Rectal smooth muscle tissue (tissue), 1 donor: ENCODE measurements at regions not wholly inside any gene's neighbourhood (a gene's known extent, or its start where the extent isn't known, plus 50 kb on each side); places are given as distances from the start of the nearest gene placed in this dataset.

Experiments used
- H3K27ac ChIP-seq: one replicate; pipeline ENCODE4 v1.7.0; 2013; ENCODE audit warnings: low read depth, low read length, inconsistent platforms
- H3K27me3 ChIP-seq: one replicate; pipeline ENCODE4 v1.7.0; 2013; ENCODE audit warnings: low read length; ENCODE audit not compliant: control insufficient read depth, insufficient read depth
- H3K36me3 ChIP-seq: one replicate; pipeline ENCODE4 v1.7.0; 2013; ENCODE audit warnings: low read length; ENCODE audit not compliant: control insufficient read depth, insufficient read depth
- H3K4me1 ChIP-seq: one replicate; pipeline ENCODE4 v1.7.0; 2013; ENCODE audit warnings: low read length; ENCODE audit not compliant: control insufficient read depth, insufficient read depth
- H3K4me3 ChIP-seq: one replicate; pipeline ENCODE4 v1.7.0; 2013; ENCODE audit warnings: low read length
- H3K9ac ChIP-seq: one replicate; pipeline ENCODE4 v1.7.0; 2013; ENCODE audit warnings: low read length

GRCh38 chr11:15300341-15300740, 185.6 kb downstream of the INSC start:
- Histone ChIP-seq H3K27ac (no peak overlapping the region), H3K4me3 (no peak overlapping the region), H3K9ac (no peak overlapping the region), H3K36me3 (no peaks in the 10 kb centered on the region), H3K4me1 (no peaks in the 10 kb centered on the region), H3K27me3 (no peaks in the 10 kb centered on the region)

GRCh38 chr11:15307619-15308024, 192.9 kb downstream of the INSC start:
- H3K9ac ChIP-seq: no peak overlapping the region
- no peak overlapping the region for H3K27ac ChIP-seq
- H3K4me1 ChIP-seq: no peaks in the 10 kb centered on the region
- no peak overlapping the region for H3K4me3 ChIP-seq
- H3K36me3 ChIP-seq: no peaks in the 10 kb centered on the region
- no peaks in the 10 kb centered on the region for H3K27me3 ChIP-seq

- Histone ChIP-seq H3K4me3 (no peak overlapping the region), H3K27me3 (no peaks in the 10 kb centered on the region), H3K9ac (no peak overlapping the region), H3K36me3 (no peaks in the 10 kb centered on the region), H3K27ac (no peak overlapping the region), H3K4me1 (no peaks in the 10 kb centered on the region)
These were observed 194.1 kb downstream of the INSC start for GRCh38 chr11:15308840-15309239.

- Histone ChIP-seq H3K27me3 (no peaks in the 10 kb centered on the region), H3K4me3 (no peak overlapping the region), H3K9ac (no peak overlapping the region), H3K4me1 (no peaks in the 10 kb centered on the region), H3K36me3 (no peaks in the 10 kb centered on the region), H3K27ac (no peak overlapping the region)
These were observed 194.6 kb downstream of the INSC start for GRCh38 chr11:15309296-15309695.

- Histone ChIP-seq H3K4me1 (no peaks in the 10 kb centered on the region), H3K27me3 (no peaks in the 10 kb centered on the region), H3K27ac (no peak overlapping the region), H3K9ac (no peak overlapping the region), H3K4me3 (no peak overlapping the region), H3K36me3 (no peaks in the 10 kb centered on the region)
These were observed 199.1 kb downstream of the INSC start for GRCh38 chr11:15313862-15314261.

GRCh38 chr11:15318814-15319213, 204.1 kb downstream of the INSC start:
- Histone ChIP-seq H3K9ac (no peak overlapping the region), H3K27me3 (no peaks in the 10 kb centered on the region), H3K27ac (no peak overlapping the region), H3K4me1 (no peaks in the 10 kb centered on the region), H3K4me3 (no peak overlapping the region), H3K36me3 (no peaks in the 10 kb centered on the region)

- Histone ChIP-seq H3K4me1 (no peaks in the 10 kb centered on the region), H3K27ac (no peak overlapping the region), H3K4me3 (no peak overlapping the region), H3K9ac (no peak overlapping the region), H3K36me3 (no peaks in the 10 kb centered on the region), H3K27me3 (no peaks in the 10 kb centered on the region)
These were observed 211.8 kb downstream of the INSC start for GRCh38 chr11:15326520-15326919.

GRCh38 chr11:15327786-15328231, 213.1 kb downstream of the INSC start:
- Histone ChIP-seq H3K36me3 (no peaks in the 10 kb centered on the region), H3K4me3 (no peak overlapping the region), H3K27ac (no peak overlapping the region), H3K9ac (no peak overlapping the region), H3K27me3 (no peaks in the 10 kb centered on the region), H3K4me1 (no peaks in the 10 kb centered on the region)

- Histone ChIP-seq H3K4me3 (no peak overlapping the region), H3K27me3 (no peaks in the 10 kb centered on the region), H3K9ac (no peak overlapping the region), H3K4me1 (no peaks in the 10 kb centered on the region), H3K27ac (no peak overlapping the region), H3K36me3 (no peaks in the 10 kb centered on the region)
These were observed 218.7 kb downstream of the INSC start for GRCh38 chr11:15333407-15333806.

GRCh38 chr11:15334766-15335165, 220.0 kb downstream of the INSC start:
- Histone ChIP-seq H3K4me3 (no peak overlapping the region), H3K9ac (no peak overlapping the region), H3K27ac (no peak overlapping the region)

GRCh38 chr11:15336021-15336420, 221.3 kb downstream of the INSC start:
- H3K36me3 ChIP-seq: no peaks in the 10 kb centered on the region
- no peak overlapping the region for H3K27ac ChIP-seq
- H3K9ac ChIP-seq: no peak overlapping the region
- H3K4me1 ChIP-seq: no peaks in the 10 kb centered on the region
- H3K27me3 ChIP-seq: no peaks in the 10 kb centered on the region
- H3K4me3 ChIP-seq: no peak overlapping the region

More at GRCh38 chr11:15334766-15335165, 220.0 kb downstream of the INSC start:
- Histone ChIP-seq H3K36me3 (no peaks in the 10 kb centered on the region), H3K4me1 (no peaks in the 10 kb centered on the region), H3K27me3 (no peaks in the 10 kb centered on the region)

GRCh38 chr11:15339302-15339701, 224.6 kb downstream of the INSC start:
- Histone ChIP-seq H3K9ac (no peak overlapping the region), H3K4me1 (no peaks in the 10 kb centered on the region), H3K36me3 (no peaks in the 10 kb centered on the region), H3K27ac (no peak overlapping the region), H3K27me3 (no peaks in the 10 kb centered on the region), H3K4me3 (no peak overlapping the region)

- no peaks in the 10 kb centered on the region for H3K27me3 ChIP-seq
- H3K27ac ChIP-seq: no peak overlapping the region
- no peak overlapping the region for H3K9ac ChIP-seq
- H3K36me3 ChIP-seq: no peaks in the 10 kb centered on the region
- H3K4me3 ChIP-seq: no peak overlapping the region
- H3K4me1 ChIP-seq: no peaks in the 10 kb centered on the region
These were observed 226.9 kb downstream of the INSC start for GRCh38 chr11:15341587-15341986.
